ENCODE measurements at regions not wholly inside any gene's neighbourhood (a gene's known extent, or its start where the extent isn't known, plus 50 kb on each side); places are given as distances from the start of the nearest gene placed in this dataset.
A peak's percentile ranks its signal among the peaks of the same experiment; 100 is the strongest.

DNA sequence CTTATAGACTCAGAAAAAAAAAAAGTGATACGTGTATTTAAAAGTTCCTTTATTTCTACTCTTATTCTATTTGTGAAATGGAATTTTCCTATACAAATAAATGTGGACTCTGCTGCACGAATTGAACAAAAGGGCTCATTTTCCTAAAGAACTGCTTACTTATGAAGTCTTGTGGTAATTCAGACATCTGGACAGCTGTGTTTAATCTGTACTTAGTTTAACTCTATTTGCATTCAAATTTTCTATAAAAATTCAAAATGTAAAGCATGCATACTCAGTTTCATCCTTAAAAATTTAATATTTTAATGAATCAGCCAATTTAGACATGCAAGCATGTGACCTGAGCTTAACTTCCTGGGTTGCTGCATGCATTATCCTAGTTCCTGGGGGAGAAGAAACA lies 118.0 kb upstream of the PCLO start:
- TF ChIP-seq, protein P1, sequence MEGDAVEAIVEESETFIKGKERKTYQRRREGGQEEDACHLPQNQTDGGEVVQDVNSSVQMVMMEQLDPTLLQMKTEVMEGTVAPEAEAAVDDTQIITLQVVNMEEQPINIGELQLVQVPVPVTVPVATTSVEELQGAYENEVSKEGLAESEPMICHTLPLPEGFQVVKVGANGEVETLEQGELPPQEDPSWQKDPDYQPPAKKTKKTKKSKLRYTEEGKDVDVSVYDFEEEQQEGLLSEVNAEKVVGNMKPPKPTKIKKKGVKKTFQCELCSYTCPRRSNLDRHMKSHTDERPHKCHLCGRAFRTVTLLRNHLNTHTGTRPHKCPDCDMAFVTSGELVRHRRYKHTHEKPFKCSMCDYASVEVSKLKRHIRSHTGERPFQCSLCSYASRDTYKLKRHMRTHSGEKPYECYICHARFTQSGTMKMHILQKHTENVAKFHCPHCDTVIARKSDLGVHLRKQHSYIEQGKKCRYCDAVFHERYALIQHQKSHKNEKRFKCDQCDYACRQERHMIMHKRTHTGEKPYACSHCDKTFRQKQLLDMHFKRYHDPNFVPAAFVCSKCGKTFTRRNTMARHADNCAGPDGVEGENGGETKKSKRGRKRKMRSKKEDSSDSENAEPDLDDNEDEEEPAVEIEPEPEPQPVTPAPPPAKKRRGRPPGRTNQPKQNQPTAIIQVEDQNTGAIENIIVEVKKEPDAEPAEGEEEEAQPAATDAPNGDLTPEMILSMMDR (IDR thresholded peaks at IDR 0.05): no peak
- no peak for TF ChIP-seq POLR2A (IDR thresholded peaks at IDR 0.05)
- no peak for TF ChIP-seq POLR2AphosphoS5 (IDR thresholded peaks at IDR 0.05)
- no peak overlapping the region for H3K27ac ChIP-seq
- no peaks in the 10 kb centered on the region for H3K4me1 ChIP-seq (replicated peaks)
- no peaks in the 10 kb centered on the region for H3K9me3 ChIP-seq
- H3K36me3 ChIP-seq: no peaks in the 10 kb centered on the region
- no peaks in the 10 kb centered on the region for H3K27me3 ChIP-seq (replicated peaks; ENCODE audit: insufficient read depth)
- no peak overlapping the region for H3K4me3 ChIP-seq
- DNase-seq (ENCODE audit: low spot score): no peak
- intact Hi-C loops (cut with DNase I): no loop called here
- 29% methylated on average over 2 of the region's 2 CpGs for WGBS

DNA sequence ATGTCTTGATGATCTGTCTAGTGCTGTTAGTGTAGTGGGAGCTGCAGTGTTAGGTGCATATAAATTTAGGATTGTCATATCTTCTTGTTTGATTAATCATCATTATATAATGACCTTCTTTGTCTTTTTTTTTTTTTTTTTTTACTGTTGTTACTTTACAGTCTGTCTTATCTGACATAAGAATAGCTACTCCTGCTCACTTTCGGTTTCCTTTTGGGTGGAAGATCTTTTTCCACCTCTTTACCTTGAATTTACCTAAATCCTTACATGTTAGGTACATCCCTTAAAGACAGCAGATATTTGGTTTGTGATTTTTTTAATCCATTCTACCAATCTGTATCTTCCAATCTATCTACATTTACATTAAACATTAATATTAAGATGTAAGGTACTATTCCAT lies 113.6 kb upstream of the PCLO start:
- TF ChIP-seq, protein P1 (IDR thresholded peaks at IDR 0.05): no peak
- TF ChIP-seq POLR2A (IDR thresholded peaks at IDR 0.05) (no peak), POLR2AphosphoS5 (IDR thresholded peaks at IDR 0.05) (no peak)
- WGBS: 81% methylated on average over 1 of the region's 1 CpG
- no peak overlapping the region for H3K4me3 ChIP-seq
- no peak for DNase-seq (ENCODE audit: low spot score)
- H3K36me3 ChIP-seq: no peaks in the 10 kb centered on the region
- H3K9me3 ChIP-seq: no peaks in the 10 kb centered on the region
- intact Hi-C loops (cut with DNase I): no loop called here
- no peaks in the 10 kb centered on the region for H3K4me1 ChIP-seq (replicated peaks)
- H3K27ac ChIP-seq: no peak overlapping the region
- H3K27me3 ChIP-seq (replicated peaks; ENCODE audit: insufficient read depth): no peaks in the 10 kb centered on the region

DNA sequence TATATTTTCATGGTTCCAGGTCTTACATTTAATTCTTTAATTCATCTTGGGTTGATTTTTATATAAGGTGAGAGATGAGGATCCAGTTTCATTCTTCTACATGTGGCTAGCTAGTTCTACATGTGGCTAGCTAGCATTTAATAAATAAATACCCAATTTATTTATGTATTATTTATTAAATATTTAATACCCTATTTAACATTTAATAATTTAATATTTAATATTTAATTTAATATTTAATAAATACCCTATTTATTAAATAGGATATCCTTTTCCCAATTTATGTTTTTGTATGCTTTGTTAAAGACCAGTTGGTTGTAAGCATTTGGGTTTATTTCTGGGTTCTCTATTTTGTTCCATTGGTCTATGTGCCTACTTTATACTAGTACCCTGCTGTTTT lies 111.0 kb upstream of the PCLO start:
- Histone ChIP-seq H3K36me3 (no peaks in the 10 kb centered on the region), H3K9me3 (no peaks in the 10 kb centered on the region), H3K27me3 (replicated peaks; ENCODE audit: insufficient read depth) (no peaks in the 10 kb centered on the region), H3K4me1 (replicated peaks) (no peaks in the 10 kb centered on the region), H3K4me3 (no peak overlapping the region), H3K27ac (no peak overlapping the region)
- intact Hi-C loops (cut with DNase I): loop anchor here (5.0 kb wide), 1 partner anchor 461 kb away; no protein-coding TSS in a partner anchor
- no peak for DNase-seq (ENCODE audit: low spot score)
- no peak for TF ChIP-seq POLR2A (IDR thresholded peaks at IDR 0.05)
- TF ChIP-seq POLR2AphosphoS5 (IDR thresholded peaks at IDR 0.05): no peak
- TF ChIP-seq, protein P1 (IDR thresholded peaks at IDR 0.05): no peak

DNA sequence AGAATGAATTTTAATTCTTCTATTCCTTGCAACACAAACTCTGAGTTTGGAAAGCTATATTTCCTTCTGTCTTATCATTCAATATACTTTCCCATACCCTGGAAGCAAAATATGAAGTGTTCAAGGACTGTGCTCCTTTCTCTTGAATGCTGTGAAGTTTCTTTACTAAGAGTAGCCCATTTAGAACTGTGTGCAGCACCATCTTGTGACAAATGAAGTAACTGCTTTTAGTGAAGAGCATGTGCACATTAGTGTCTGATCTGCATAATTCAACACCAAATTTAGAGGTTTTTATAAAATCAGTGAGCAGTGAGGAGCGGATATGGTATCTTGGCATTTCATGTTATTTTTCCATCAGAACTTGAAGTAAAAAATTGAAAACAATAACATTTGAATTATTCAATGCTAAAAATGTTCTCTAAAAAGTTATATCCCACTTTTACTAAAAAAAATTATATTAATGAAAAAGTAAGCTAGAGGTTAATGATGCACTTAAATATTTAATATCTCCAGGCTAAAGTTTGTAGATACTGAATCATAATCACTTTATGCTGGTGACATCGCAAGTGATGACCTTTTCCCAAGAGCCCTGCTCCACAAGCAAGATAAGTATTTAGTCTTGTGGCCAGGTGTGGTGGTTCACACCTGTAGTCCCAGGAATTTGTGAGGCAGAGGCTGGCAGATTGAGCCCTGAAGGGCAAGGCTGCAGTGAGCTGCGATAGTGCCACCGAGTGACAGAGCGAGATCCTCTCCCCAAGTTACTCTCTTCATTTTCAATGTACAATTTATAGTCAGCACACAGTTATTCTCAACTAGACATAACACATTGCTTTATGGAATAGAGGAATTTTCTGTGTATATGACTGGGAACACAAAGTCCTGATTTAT lies 108.8 kb upstream of the PCLO start:
- H3K27ac ChIP-seq: no peak overlapping the region
- no peaks in the 10 kb centered on the region for H3K9me3 ChIP-seq
- no peaks in the 10 kb centered on the region for H3K4me1 ChIP-seq (replicated peaks)
- no peaks in the 10 kb centered on the region for H3K36me3 ChIP-seq
- 84% methylated on average over 5 of the region's 5 CpGs for WGBS
- DNase-seq (ENCODE audit: low spot score): no peak
- intact Hi-C loops (cut with DNase I): loop anchor here (5.0 kb wide), 1 partner anchor 459 kb away; no protein-coding TSS in a partner anchor
- no peak overlapping the region for H3K4me3 ChIP-seq
- TF ChIP-seq POLR2AphosphoS5 (IDR thresholded peaks at IDR 0.05) (no peak), POLR2A (IDR thresholded peaks at IDR 0.05) (no peak)
- TF ChIP-seq, protein P1 (IDR thresholded peaks at IDR 0.05): peak in 3 of 4 experiments; percentile 19 to 60 (median 56)
- H3K27me3 ChIP-seq (replicated peaks; ENCODE audit: insufficient read depth): no peaks in the 10 kb centered on the region

DNA sequence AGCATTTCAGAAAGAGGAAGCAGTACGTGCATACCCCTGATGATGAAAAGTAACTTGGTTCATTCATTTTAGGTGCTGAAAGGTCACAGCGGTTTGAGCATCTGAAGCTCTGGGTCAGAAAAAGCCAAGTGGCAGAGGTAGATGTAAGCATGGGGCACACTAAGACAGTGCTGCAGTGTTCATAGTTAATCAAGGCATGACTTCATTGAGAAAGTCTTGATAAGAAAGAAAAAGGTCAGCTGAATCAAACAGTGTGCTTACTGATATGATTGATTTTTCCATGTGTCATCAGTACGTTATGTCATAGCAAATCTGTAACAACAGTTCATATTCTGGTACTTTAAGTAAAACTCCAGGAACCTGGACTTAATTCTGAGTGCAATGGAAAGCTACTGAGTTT lies 107.7 kb upstream of the PCLO start:
- TF ChIP-seq, protein P1 (IDR thresholded peaks at IDR 0.05): no peak
- no peak for TF ChIP-seq POLR2AphosphoS5 (IDR thresholded peaks at IDR 0.05)
- no peak overlapping the region for H3K4me3 ChIP-seq
- 91% methylated on average over 3 of the region's 3 CpGs for WGBS
- no peaks in the 10 kb centered on the region for H3K36me3 ChIP-seq
- no peak overlapping the region for H3K27ac ChIP-seq
- no peaks in the 10 kb centered on the region for H3K4me1 ChIP-seq (replicated peaks)
- H3K9me3 ChIP-seq: no peaks in the 10 kb centered on the region
- no peaks in the 10 kb centered on the region for H3K27me3 ChIP-seq (replicated peaks; ENCODE audit: insufficient read depth)
- intact Hi-C loops (cut with DNase I): loop anchor here (5.0 kb wide), 1 partner anchor 458 kb away; no protein-coding TSS in a partner anchor
- DNase-seq (ENCODE audit: low spot score): no peak

All from prostate gland (tissue), 2 donors.